Smooth muscle cell of the brain vasculature (primary cell): ENCODE measurements at regions not wholly inside any gene's neighbourhood (a gene's known extent, or its start where the extent isn't known, plus 50 kb on each side); places are given as distances from the start of the nearest gene placed in this dataset.
A peak's percentile ranks its signal among the peaks of the same experiment; 100 is the strongest.

Source experiments
- DNase-seq: peaks from one replicate; pipeline ENCODE4 v3.0.0-alpha.2; 2012; ENCODE audit warnings: low read depth, low spot score

DNA sequence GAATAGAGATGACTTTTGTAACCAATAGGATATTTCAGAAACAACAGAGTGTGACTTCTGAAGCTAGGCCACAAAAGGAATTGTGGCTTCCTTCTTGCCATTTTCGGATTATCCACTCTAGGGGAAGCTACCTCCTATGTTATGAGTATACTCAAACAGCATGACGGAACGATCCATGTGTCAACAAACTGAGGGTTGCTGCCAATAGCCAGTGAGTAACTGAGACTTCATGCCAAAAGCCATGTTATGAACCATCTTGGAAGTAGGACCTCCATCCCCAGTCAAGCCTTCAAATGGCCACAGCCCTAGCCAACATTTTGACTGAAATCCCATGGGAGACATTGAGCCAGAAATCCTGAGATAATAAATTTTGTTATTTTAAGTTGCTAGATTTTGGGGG is 69.0 kb upstream of the IL6 start:
- no peak for DNase-seq

DNA sequence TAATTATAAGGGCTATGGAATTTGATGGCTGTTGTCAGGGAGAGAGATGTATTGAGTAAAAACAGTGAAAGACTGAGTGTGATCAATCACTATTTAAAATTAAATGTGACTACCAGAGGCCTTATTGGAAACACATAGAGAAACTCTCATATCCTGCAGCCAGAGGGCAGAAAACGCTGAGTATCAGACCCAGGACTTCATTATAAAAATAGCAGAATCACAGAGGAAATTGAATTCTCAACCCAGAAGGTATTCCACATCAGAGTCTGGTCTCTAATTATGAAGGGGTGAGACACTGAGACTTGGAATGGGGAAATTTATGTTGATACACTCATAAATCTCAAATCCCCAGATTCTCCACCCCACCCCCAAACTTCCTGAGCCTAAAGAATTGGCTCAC is 69.5 kb upstream of the IL6 start:
- no peak for DNase-seq

DNA sequence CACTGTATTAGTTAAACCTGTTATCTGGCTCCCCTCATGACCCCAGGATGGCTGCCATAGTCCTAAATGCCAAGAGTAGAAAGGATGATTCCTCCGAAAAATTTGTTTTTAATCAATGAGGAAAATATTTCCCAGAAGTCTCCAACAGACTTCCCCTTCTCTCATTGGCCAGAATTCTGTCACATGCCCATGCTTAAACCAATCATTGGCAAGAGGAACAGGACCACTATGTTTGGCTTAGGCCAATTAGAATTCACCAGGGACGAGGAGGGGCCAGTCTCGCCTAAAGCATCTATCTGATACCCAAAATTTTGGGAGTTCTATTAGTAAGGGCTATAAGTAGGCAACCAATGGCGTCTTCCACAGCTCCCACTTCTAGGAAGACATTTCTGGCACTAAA is 71.2 kb upstream of the IL6 start:
- DNase-seq = no peak

DNA sequence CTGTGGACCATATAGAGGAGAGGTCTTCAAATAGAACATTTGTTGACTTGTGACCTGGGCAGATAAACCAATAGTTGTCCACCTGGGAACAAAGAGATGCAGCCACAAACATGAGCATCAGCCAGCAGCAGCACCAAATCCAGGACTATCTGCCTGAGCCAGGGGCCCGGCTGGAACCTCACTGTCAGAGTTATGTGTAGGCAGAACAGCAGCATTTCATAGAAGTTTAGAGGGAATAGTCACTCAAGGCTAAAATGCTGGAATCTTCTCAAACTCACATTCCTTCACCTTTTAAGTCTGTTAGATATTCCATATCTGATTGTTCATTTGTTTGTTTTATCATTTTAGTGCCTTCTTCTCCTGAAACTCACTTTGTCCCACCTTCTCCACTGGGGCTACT is 72.2 kb upstream of the IL6 start:
- no peak for DNase-seq

DNA sequence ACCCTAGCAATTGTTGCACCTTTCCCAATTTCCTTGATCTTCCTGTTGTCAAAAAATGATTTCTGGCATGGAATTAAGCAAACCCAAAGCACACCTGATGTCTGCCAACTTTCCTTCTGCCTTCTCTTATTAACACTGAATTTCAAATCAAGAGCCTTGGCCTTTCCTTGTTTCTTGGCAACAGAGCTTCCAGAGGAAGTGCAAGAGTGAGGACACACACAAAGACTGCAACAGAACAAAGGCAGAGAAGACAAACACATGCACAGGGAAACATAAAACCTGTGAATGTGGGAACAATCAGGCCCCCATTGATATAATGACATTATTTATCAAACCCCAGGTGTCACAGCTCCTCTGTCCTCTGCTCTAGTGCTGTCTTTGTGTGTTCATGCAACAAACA is 73.0 kb upstream of the IL6 start:
- no peak for DNase-seq

DNA sequence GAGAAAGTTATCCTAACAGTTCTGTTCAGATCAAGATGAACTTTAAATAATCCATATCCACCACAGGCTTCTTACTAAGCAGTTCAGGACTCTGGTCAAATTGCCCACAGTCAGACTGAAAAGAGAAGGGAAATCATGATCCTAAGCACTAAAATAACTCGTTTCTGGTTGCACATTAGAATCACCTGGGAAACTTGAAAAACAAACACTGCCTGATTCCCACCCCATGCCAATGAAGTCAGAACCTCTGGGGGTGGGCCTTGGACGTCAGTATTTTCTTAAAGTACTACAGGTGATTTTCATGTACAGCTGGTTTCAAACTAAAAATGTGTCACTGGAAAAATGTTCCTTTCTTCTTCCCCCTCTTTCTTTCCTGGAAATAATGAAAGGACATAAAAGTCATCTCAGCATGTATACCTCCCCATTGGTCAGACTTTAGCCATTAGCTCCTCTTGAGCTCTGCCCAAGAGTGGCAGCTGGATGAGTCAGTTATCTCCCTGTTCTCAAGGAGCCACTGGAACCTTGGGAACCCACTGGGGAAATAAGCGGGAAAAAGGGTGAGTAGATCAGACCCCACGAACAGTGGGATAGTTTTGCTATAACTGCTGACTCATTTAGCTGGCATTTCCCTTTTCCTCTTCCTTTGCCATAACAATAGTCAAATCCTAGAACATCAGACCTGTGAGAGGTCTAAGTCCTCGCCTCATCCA is 75.3 kb upstream of the IL6 start:
- DNase-seq = no peak

DNA sequence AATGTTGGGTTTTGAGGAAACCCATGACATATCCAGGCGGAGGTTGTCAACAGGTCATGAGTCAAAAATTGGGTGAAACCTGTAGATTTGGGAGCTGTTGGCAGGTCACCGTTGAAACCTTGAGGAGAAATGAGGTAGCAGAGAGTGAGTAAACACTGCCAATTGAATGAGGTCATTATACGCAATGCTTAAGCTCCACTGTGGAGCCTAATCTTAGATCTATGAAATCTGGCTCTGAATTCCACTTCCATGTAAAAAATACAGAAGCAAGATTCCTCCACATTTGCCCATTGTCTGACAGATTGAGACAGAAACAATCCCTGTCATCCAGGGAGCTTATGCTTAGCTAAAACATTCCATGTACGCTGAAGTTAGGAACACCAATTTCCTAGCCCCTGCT is 76.0 kb upstream of the IL6 start:
- no peak for DNase-seq

DNA sequence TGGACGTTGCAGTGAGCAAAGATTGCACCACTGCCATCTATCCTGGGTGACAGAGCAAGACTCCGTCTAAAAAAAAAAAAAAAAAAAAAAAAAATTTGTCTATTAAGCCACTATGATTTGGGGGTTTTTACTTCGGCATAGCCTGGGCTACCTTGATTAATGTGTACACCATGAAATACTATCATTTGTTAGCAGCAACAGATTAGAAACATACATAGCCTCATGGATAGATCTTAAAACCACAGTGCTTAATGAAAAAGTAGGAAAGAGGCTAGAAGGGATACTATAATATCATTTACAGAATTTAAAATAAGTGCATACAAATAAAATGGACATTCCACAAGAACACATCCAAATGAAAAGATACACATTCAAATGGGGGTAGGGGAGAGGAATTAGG is 77.3 kb upstream of the IL6 start:
- no peak for DNase-seq

DNA sequence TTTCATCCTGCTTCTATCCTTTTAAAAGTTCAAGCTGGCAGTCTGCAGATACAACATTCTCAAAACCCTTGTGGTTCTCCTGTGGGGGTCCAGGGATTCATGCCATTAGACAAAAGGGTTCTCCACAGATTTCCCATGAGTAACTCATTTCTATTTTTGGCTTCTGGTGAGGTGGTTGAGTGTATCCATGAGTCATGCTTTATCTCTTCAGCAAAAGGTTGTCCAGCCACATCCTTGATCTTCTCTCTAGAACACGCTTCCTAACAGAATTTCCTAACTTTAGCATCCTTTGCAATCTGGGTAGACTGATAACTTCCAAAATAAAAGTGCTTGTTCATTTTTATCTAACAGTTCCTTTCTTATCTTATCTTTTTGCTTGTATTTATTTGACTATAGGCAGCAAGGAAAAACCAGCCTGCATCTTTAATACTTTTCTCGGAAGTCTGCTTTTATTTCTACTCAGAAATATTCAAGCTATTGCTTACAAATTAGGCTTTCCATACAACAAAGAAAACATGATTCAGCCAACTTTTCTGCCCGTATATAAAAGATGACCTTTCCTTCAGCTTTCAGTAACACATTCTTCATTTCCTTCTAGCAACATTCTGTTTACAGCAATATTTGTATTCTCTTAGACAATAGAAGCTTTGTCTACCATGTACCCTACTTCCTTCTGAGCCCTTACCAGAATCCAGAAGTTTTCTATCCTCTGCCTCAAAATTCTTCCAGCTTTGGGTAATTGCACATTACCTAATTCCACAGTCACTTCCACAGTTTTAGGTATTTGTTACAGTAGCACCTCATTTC is 79.3 kb upstream of the IL6 start:
- DNase-seq = peak; percentile 18

DNA sequence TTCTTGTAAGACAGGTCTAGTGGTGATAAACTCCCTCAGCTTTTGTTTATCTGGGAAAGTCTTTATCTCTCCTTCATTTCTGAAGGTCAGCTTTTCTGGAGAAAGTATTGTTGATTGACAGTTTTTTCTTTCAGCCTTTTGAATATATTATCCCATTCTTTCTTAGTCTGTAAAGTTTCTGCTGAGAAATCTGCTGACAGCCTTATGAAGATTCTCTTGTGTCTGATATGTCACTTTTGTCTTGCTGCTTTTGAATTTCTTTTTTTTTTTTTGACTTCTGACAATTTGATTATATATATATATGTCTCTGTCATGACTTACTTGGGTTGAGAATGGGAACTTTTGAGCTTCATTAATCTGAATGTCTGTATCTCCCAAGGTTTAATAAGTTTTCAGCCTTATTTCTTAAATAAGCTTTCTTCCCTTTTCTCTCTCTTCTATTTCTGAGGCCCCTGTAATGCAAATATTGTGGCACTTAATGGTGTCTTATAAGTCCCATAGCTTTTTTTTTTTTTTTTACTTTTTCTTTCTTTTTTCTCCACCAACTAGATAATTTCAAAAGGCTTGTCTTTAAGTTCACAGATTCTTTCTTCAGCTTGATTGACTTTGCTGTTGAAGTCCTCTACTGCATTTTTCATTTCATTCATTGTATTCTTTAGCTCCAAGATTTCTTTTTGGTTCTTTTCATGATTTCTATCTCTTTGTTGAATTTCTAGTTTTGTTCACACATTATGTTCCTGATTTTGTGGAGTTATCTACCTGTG is 81.4 kb upstream of the IL6 start:
- no peak for DNase-seq

DNA sequence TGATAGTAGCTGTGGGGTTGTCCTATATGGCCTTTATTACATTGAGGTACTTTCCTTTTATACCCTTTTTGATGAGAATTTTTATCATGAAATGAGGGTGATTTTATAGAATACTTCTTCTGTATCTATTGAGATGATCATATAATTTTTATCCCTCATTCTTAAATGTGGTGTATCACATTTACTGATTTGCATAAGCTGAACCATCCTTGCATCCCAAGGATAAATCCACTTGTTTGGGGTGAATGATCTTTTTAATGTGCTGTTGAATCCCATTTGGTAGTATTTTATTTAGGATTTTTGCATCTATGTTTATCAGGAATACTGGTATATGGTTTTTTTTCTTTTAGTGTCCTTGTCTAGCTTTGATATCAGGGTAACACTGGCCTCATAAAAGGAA is 84.5 kb upstream of the IL6 start:
- DNase-seq = no peak

DNA sequence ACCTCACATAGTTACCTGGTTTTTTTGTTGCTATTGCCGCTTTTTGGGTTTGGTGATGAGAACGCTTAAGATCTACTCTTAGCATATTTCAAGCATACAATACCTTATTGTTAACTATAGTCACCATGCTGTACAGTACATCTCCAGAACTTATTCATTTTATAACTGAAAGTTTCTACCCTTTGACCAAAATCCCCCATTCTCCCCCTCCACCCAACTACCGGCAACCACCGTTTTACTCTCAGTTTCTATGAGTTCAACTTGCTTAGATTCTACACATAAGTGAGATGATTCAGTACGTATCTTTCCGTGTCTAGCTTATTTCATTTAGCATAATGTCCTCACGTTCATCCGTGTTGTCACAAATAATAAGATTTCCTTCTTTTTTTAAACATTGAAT is 86.7 kb upstream of the IL6 start:
- no peak for DNase-seq

DNA sequence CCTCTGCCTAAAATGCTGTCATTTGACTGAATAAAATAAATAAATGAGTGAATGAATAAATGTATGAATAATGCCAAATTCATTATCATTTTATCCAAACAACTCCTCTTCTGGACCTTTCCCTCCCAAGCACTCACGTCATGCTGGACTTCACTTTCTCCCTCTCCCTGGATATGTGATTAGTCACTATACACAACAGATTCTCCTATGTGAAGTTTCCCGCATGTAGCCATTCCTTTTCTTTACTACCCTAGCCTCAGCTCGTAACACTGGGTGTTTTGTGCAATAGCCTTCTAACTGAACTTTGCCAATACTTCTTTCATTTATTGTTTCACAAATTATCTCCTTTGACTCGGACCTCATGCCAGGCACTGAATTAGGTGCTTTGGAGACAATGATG is 87.6 kb upstream of the IL6 start:
- DNase-seq = no peak

DNA sequence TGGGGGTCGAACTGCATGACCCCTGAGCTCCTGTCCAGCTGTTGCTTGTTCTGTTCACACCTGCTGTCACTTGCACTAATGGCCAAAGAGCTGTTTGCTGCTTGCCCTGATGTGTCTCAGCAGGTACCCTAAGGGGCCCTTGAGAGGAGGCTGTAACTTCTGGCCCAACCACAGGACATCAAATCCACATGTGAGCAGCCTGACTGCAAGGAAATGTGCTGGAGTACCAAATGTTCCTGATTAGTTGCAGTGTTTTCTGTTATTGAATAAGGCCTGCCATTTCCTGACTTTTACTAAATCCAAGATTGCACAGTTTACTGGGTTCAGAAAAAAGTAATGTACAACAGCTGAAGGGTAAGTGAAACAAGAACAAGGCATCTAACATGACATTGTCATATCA is 91.7 kb upstream of the IL6 start:
- DNase-seq = no peak

DNA sequence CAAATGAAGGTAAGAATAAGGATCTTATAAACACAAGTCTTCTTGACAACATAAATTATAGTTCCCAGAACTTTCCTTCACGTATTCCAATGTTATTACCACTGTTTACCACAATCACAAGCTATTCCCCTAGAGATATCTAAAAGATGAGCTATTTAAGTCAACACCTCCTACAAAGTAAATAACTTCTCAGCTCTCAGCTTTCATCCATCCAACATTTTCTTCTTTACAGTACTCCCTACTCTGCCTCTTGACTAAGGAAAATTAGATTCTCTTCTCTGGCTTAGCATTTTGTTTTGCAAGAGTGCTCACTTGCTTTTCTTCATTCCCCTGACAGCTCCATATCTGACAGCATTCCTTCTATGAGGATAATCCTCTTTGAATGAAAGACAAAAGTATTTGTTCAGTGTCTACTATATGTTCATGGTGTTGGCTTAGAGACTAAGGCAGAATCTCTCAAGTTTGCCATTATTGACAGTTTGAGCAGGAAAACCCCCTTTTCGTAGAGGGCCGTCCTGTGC is 93.0 kb upstream of the IL6 start:
- no peak for DNase-seq

DNA sequence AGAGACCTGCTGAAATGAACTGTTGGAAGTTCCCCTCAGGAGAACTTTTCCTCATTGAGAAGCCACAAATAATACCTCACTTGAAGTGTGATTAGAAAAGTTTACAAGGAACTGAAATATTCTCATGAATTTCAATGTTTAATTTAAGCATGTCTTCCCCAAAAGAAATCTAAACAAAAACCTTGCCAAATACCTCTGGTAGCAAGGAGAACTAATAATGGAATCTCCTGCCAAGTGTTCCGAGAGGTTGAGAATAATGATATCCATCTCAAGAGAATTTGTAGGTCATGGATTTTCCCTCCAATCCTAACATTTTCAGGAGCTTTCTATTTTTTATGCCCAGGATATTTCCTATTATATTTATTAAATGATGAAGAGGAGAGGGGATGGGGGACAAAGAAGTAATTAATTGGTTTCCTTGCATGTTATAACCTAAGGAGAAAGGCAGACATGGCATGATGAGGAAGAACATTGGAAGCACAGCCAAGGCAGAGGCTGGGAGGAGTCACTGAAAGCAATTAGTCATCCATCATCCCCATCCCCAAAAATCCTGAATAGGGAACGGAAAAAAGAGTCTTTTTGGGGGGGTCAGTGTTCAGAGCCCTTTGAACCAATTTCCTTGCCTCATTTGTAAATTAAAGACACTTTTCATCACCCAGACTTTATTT is 93.6 kb upstream of the IL6 start:
- no peak for DNase-seq

DNA sequence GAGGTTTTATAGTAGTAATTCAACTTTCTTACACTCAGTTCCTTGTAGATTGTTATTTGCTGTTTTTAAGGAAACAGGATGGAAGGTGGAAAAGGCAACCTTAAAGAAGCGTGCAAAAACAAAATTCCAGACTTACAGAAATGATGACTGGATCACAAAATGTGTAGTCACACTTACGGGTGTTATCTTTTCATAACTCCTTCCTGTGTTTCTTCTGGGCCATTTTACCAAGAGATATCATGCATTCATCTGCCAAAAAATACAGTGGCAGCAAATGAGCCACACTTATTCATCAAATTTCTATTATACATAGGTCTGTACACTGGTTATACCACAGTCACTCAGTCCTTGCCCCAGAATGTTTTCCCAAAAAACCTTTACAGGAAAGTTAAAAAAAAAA is 94.3 kb upstream of the IL6 start:
- no peak for DNase-seq

DNA sequence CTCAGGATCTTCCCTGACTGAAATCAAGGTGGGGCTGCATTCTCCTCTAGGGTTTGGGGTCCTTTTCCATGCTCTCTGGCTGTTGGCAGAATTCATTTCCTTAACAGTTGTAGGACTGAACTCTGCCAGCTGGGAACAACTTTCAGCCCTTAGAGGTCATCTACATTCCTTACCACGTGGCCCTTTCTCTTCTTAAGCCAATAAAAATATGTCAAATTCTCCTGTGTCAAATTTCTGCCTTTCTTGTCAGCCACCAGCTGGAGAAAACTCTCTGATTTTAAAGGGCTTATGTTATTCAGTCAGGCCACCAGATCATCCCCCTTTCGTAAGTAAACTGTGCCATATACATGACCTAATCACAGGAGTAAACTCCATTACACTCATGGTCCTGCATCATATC is 95.3 kb upstream of the IL6 start:
- DNase-seq = no peak

DNA sequence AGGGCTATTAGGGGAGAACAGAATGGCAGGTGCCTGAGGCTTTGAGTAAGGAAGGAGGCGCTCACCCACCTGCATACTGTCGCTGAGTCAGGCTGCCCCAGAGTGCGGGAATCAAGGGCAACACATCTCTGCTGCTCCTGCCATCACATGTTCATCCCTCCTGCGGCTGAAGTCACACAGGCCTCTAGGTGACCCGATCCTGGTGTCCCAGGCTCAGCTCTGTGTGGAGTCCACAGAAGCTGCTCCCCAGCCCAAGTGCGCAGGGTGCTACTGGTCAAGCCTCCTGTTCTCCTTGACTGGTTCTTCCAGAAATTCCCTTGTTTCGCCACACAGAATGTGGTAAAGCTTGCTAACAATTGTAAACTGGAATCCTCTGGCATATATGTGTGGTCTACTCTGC is 96.9 kb upstream of the IL6 start:
- DNase-seq = no peak

DNA sequence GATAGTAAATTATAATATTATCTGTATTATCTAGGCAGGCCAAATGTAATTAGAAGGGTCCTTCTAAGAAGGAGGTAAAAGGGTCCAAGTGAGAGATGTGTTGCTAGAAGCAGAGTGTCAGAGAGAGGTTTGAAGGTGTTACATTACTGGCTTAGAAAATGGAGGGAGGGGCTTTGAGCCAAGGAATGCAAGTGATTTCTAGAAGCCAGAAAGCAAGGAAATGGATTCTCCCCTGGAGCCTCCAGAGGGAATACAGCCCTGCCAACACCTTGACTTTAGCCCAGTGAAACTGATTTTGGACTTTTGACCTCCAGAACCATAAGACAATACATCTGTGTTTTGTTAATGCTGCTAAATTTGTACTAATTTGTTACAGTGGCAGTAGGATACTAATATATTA is 97.9 kb upstream of the IL6 start:
- no peak for DNase-seq

DNA sequence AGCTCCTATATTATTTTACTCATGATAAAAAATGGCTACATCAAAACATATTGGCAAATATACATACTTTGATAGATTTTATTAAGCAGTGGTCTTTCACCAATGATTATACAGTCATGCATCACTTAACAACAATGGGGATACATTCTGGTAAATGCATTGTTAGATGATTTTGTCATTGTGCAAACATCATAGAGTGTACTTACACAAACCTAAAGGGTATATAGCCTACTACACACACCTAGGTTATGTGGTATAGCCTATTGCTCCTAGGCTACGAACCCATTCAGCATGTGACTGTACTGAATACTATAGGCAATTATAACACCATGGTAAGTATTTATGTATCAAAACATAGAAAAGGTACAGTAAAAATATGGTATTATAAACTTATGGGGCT is 98.9 kb upstream of the IL6 start:
- DNase-seq = no peak

DNA sequence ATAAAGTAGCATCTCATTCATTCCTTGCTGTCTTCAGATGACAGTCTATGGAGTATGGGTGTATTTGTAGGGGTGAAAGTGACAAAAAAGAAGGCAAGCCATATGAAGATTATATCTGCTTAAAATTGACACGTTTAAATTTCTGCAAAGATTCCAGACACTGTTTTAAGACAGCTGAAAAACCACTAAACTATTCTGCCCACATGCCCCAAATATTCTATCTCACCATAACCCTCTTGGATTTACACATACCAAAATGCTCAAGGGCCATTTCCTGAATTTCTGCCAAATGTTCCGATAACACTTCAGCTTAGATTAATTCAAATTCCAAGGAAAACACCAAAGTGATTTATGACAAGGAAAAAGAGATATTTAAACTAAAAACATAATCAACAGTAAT is 99.9 kb upstream of the IL6 start:
- no peak for DNase-seq
